HG03045 (cell line): ENCODE measurements at regions not wholly inside any gene's neighbourhood (a gene's known extent, or its start where the extent isn't known, plus 50 kb on each side); places are given as distances from the start of the nearest gene placed in this dataset.
"Not testable (repeated sequence)": the region's sequence is repeated elsewhere in the genome, so short reads cannot be mapped to it uniquely, and the experiment has no call there.

ENCODE experiments used
- ATAC-seq: cut with Tn5 transposase; IDR thresholded peaks from one replicate; pipeline ENCODE4 v1.9.1; 2021; ENCODE audit warnings: mild to moderate bottlenecking, moderate library complexity; ENCODE audit not compliant: unreplicated experiment

- no peak for ATAC-seq
Observed at GRCh38 chr9:75274781-75275180, 186.5 kb downstream of the OSTF1 start.

- ATAC-seq: no peak
Observed at GRCh38 chr9:75282047-75282446, 193.7 kb downstream of the OSTF1 start.

GRCh38 chr9:75289332-75289731 is 201.0 kb downstream of the OSTF1 start:
- no peak for ATAC-seq

GRCh38 chr9:75299324-75299723 is 211.0 kb downstream of the OSTF1 start:
- no peak for ATAC-seq

- no peak for ATAC-seq
Observed at GRCh38 chr9:75333624-75334023, 245.3 kb downstream of the OSTF1 start.

GRCh38 chr9:75358846-75359245 is 270.5 kb downstream of the OSTF1 start:
- ATAC-seq: no peak

GRCh38 chr9:75359638-75360037 is 271.3 kb downstream of the OSTF1 start:
- ATAC-seq: no peak

- ATAC-seq: no peak
Observed at GRCh38 chr9:75360252-75360651, 271.9 kb downstream of the OSTF1 start.

GRCh38 chr9:75362446-75362845 is 274.1 kb downstream of the OSTF1 start:
- not testable (repeated sequence) for ATAC-seq

GRCh38 chr9:75365196-75365595 is 276.9 kb downstream of the OSTF1 start:
- no peak for ATAC-seq

- no peak for ATAC-seq
Observed at GRCh38 chr9:75369989-75370388, 281.7 kb downstream of the OSTF1 start.

- ATAC-seq: no peak
Observed at GRCh38 chr9:75372499-75373268, 284.4 kb downstream of the OSTF1 start.

- ATAC-seq: no peak
Observed at GRCh38 chr9:75376680-75377254, 288.5 kb downstream of the OSTF1 start.

GRCh38 chr9:75378036-75378435 is 289.7 kb downstream of the OSTF1 start:
- no peak for ATAC-seq

GRCh38 chr9:75378926-75379325 is 290.6 kb downstream of the OSTF1 start:
- no peak for ATAC-seq

- ATAC-seq: no peak
Observed at GRCh38 chr9:75382126-75382525, 293.8 kb downstream of the OSTF1 start.

- ATAC-seq: not testable (repeated sequence)
Observed at GRCh38 chr9:75383420-75384034, 295.2 kb downstream of the OSTF1 start.

GRCh38 chr9:75385236-75385635 is 296.9 kb downstream of the OSTF1 start:
- ATAC-seq: no peak

GRCh38 chr9:75389101-75389500 is 300.8 kb downstream of the OSTF1 start:
- ATAC-seq: no peak

- ATAC-seq: no peak
Observed at GRCh38 chr9:75390951-75391350, 302.6 kb downstream of the OSTF1 start.

- ATAC-seq: no peak
Observed at GRCh38 chr9:75391497-75391896, 303.2 kb downstream of the OSTF1 start.

- ATAC-seq: no peak
Observed at GRCh38 chr9:75395336-75395735, 307.0 kb downstream of the OSTF1 start.
